BJ (cell line): ENCODE measurements at regions not wholly inside any gene's neighbourhood (a gene's known extent, or its start where the extent isn't known, plus 50 kb on each side); places are given as distances from the start of the nearest gene placed in this dataset.

Experiments used
- CTCF ChIA-PET: fragments of 350-600 bp; formaldehyde crosslinking; extraction: SDS; loops from one replicate; lab custom pipeline; 2021; ENCODE audit warnings: antibody characterized with exemption, inconsistent platforms; lab: Yijun Ruan, JAX
- POLR2A ChIA-PET: fragments of 300-600 bp; sonication (Branson Sonifier 250); formaldehyde crosslinking; extraction: SDS; loops from one replicate; lab custom pipeline; 2021; ENCODE audit warnings: antibody characterized with exemption; lab: Charles Lee
- DNase-seq: peaks from one replicate; pipeline ENCODE4 v3.0.0-alpha.2; 2011; ENCODE audit warnings: low read depth
- H3K27me3 ChIP-seq: 2 replicates; pipeline ENCODE4 v1.6.0; 2011; ENCODE audit warnings: low read length; ENCODE audit not compliant: control insufficient read depth, insufficient read depth
- H3K36me3 ChIP-seq: 2 replicates; pipeline ENCODE4 v1.5.1; 2011; ENCODE audit warnings: low read length; ENCODE audit not compliant: control insufficient read depth, insufficient read depth
- H3K4me3 ChIP-seq: 2 replicates; pipeline ENCODE4 v1.5.1; 2011; ENCODE audit warnings: low read depth, mild to moderate bottlenecking, control low read depth, low read length
- TF ChIP-seq, protein P1 (sequence below): IDR thresholded peaks from 2 replicates; pipeline ENCODE4 v1.5.1; 2011; ENCODE audit warnings: low read depth, mild to moderate bottlenecking, control low read depth, inconsistent platforms, low read length, moderate library complexity; ENCODE audit not compliant: insufficient read depth

DNA sequence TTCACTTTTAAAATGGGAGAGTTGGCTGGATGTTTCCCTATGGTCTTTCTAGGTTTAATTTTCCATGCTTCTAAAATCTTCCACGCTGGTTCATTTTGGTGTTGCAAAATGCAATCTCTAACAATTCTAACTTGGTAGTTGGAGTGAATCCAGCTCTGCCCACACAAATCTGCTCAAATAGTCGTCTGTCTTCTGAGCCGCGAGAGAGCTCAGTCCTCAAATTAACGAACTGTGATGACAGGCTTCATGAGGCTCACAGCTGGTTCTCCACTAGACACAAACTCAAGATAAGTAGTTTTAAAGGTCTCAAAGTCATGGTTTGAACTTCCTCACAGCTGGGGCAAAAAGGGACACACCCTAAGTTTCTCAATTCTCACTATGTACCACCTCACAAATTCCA, 178.6 kb upstream of the LYSMD4 start:
- no peak for DNase-seq

DNA sequence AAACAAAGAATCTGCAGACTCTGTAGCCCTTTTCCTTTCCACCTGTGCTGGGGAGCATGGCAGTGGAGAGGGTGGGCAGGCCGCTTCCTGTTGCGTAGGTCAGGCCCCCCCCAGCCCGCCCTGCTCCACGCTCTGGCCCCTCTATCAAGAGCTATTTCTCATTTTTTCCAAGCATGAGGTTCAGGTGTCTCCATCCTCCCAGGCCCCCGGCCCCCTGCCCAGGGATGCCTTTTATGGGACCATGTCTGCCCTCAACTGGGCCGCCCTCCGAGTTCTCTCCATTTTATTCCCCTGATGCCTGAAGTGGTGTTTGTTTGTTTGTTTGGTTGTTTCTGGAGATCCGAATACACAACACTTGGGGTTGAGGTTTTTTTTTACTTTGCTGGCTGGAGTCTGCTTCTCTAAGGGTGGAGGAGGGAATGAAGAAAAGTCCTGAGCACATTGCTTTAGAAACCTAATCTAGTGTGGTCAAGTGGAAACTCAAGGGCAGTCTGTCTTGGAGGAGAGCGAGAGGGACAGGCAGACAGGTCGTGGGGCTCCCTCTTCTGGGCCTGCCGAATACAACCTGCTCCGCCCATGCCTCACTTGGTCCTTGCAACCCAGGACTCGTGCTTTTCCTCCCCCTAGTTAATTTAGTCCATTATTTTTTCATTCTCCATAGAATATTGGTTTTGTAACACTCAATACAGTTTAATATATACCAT, 176.5 kb upstream of the LYSMD4 start:
- POLR2A ChIA-PET, result no interaction called here
- TF ChIP-seq, protein P1, sequence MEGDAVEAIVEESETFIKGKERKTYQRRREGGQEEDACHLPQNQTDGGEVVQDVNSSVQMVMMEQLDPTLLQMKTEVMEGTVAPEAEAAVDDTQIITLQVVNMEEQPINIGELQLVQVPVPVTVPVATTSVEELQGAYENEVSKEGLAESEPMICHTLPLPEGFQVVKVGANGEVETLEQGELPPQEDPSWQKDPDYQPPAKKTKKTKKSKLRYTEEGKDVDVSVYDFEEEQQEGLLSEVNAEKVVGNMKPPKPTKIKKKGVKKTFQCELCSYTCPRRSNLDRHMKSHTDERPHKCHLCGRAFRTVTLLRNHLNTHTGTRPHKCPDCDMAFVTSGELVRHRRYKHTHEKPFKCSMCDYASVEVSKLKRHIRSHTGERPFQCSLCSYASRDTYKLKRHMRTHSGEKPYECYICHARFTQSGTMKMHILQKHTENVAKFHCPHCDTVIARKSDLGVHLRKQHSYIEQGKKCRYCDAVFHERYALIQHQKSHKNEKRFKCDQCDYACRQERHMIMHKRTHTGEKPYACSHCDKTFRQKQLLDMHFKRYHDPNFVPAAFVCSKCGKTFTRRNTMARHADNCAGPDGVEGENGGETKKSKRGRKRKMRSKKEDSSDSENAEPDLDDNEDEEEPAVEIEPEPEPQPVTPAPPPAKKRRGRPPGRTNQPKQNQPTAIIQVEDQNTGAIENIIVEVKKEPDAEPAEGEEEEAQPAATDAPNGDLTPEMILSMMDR, result no peak
- no peaks in the 10 kb centered on the region for H3K27me3 ChIP-seq
- no peak for DNase-seq
- CTCF ChIA-PET, result interaction anchor here (0.7 kb wide), 1 partner anchor 26 kb away, joined by 3 read pairs; no protein-coding TSS in a partner anchor
- H3K36me3 ChIP-seq, result no peaks in the 10 kb centered on the region
- no peak overlapping the region for H3K4me3 ChIP-seq

More for the DNA sequence above, 178.6 kb upstream of the LYSMD4 start:
- Histone ChIP-seq H3K4me3 (no peak overlapping the region), H3K27me3 (no peaks in the 10 kb centered on the region), H3K36me3 (no peaks in the 10 kb centered on the region)
- TF ChIP-seq, protein P1, result no peak
- ChIA-PET CTCF (no interaction called here), POLR2A (no interaction called here)

DNA sequence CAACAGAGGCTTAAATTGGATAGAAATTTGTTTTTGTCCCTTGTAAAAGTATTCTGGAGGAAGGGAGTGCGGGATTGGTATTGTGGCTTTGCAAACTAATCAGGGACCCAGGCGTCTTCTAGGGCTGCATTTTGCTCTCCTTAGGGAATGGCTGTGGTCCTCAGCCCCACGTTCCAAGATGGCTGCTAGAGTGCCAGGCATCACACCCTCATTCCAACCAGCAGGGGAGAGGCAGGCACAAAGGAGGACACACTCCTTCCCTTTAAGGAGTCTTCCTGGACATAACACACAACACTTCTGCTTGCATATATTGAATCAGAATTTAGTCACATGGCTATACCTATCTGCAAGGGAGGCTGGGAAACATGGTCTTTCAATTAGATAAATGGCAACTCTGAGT, 174.5 kb upstream of the LYSMD4 start:
- Histone ChIP-seq H3K4me3 (no peak overlapping the region), H3K27me3 (no peaks in the 10 kb centered on the region), H3K36me3 (no peaks in the 10 kb centered on the region)
- CTCF ChIA-PET, result no interaction called here
- DNase-seq, result no peak
- TF ChIP-seq, protein P1, result no peak
- POLR2A ChIA-PET, result no interaction called here

DNA sequence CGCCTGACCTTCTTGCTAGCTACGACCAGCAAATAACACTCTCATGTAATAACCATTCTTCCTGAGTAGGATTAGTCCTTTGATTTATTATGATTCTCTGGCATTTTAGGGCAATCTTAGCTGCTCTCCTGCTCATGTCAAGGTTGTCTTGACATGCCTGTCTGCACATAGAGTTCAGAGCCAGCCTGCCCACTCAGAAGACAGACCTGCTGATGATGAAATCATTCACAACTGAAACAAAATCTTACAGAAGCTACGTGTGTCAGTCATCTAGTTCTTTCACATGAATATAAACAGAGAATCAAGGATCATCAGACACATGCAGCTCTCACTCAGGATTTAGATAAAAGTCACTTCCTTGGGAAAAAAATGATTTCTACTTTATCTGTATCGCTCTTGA, 173.6 kb upstream of the LYSMD4 start:
- H3K27me3 ChIP-seq, result no peaks in the 10 kb centered on the region
- no peak overlapping the region for H3K4me3 ChIP-seq
- ChIA-PET POLR2A (no interaction called here), CTCF (no interaction called here)
- TF ChIP-seq, protein P1, result no peak
- no peaks in the 10 kb centered on the region for H3K36me3 ChIP-seq
- no peak for DNase-seq

DNA sequence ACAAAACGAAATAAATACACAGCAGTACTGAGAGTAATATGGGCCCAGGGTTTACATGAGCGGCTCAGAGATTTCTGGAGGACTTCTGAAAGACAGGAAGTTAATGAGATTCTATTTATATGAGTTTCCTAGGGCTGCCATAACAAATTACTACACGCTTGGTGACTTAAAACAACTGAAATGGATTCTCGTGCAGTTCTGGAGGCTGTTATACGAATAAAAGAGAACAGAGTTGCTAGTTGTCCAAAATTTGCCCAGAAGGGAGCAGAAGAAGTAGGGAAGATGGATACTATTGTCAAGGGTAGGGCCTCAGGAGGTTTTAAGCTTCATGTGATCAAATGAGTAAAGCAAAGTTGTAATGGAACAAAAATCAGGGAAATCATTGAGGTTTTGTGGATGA, 173.1 kb upstream of the LYSMD4 start:
- Histone ChIP-seq H3K27me3 (no peaks in the 10 kb centered on the region), H3K36me3 (no peaks in the 10 kb centered on the region), H3K4me3 (no peak overlapping the region)
- ChIA-PET CTCF (no interaction called here), POLR2A (no interaction called here)
- DNase-seq, result no peak
- TF ChIP-seq, protein P1, result no peak
